Astrocyte (in vitro differentiated cells and primary cell): ENCODE measurements at regions not wholly inside any gene's neighbourhood (a gene's known extent, or its start where the extent isn't known, plus 50 kb on each side); places are given as distances from the start of the nearest gene placed in this dataset.

Experiments used
- DNase-seq: peaks from one replicate; pipeline ENCODE4 v3.0.0-alpha.2; 2010; ENCODE audit warnings: low read depth
- FAIRE-seq: peaks from 2 replicates; lab custom pipeline; 2011; peaks lifted over from hg19 to GRCh38; lab: Jason Lieb, UNC
- H2AFZ ChIP-seq: 2 replicates; pipeline ENCODE4 v1.6.0; 2012; ENCODE audit warnings: low read depth, low read length, inconsistent platforms
- H3K27ac ChIP-seq: 2 replicates; pipeline ENCODE4 v1.5.1; 2011; ENCODE audit warnings: low read depth, low read length, inconsistent platforms
- H3K27me3 ChIP-seq: 2 replicates; pipeline ENCODE4 v1.6.0; 2011; ENCODE audit warnings: low read length, inconsistent platforms; ENCODE audit not compliant: insufficient read depth
- H3K36me3 ChIP-seq: 2 replicates; pipeline ENCODE4 v1.5.1; 2011; ENCODE audit warnings: low read length, inconsistent platforms; ENCODE audit not compliant: insufficient read depth
- H3K4me1 ChIP-seq: 2 replicates; pipeline ENCODE4 v1.5.1; 2011; ENCODE audit warnings: low read length, inconsistent platforms; ENCODE audit not compliant: insufficient read depth
- H3K4me2 ChIP-seq: 2 replicates; pipeline ENCODE4 v1.6.0; 2012; ENCODE audit warnings: low read length, inconsistent platforms
- H3K4me3 ChIP-seq: 2 replicates; pipeline ENCODE4 v1.5.1; 2011; ENCODE audit warnings: low read depth, mild to moderate bottlenecking, low read length, inconsistent platforms; ENCODE audit not compliant: insufficient read depth
- H3K79me2 ChIP-seq: 2 replicates; pipeline ENCODE4 v1.6.0; 2012; ENCODE audit warnings: mild to moderate bottlenecking, low read length, inconsistent platforms; ENCODE audit not compliant: insufficient read depth
- H3K9ac ChIP-seq: 2 replicates; pipeline ENCODE4 v1.6.0; 2012; ENCODE audit warnings: mild to moderate bottlenecking, low read length, inconsistent platforms
- H3K9me3 ChIP-seq: 2 replicates; pipeline ENCODE4 v1.5.1; 2012; ENCODE audit warnings: low read depth, mild to moderate bottlenecking, low read length, inconsistent platforms; ENCODE audit not compliant: insufficient read depth
- H4K20me1 ChIP-seq: 2 replicates; pipeline ENCODE4 v1.6.0; 2012; ENCODE audit warnings: low read length, inconsistent platforms; ENCODE audit not compliant: insufficient read depth
- H3K27ac Mint-ChIP-seq: one replicate; pipeline ENCODE4 v1.8.0; 2021; ENCODE audit warnings: mild to moderate bottlenecking, mixed read lengths; ENCODE audit not compliant: unreplicated experiment
- H3K27me3 Mint-ChIP-seq: one replicate; pipeline ENCODE4 v1.8.0; 2021; ENCODE audit warnings: low read depth, mixed read lengths; ENCODE audit not compliant: unreplicated experiment
- H3K36me3 Mint-ChIP-seq: one replicate; pipeline ENCODE4 v1.8.0; 2021; ENCODE audit warnings: low read depth, mixed read lengths; ENCODE audit not compliant: unreplicated experiment
- H3K4me1 Mint-ChIP-seq: one replicate; pipeline ENCODE4 v1.8.0; 2021; ENCODE audit warnings: low read depth, mixed read lengths; ENCODE audit not compliant: unreplicated experiment
- H3K4me3 Mint-ChIP-seq: one replicate; pipeline ENCODE4 v1.8.0; 2021; ENCODE audit warnings: mild to moderate bottlenecking, moderate library complexity, mixed read lengths; ENCODE audit not compliant: unreplicated experiment
- H3K9me3 Mint-ChIP-seq: one replicate; pipeline ENCODE4 v1.8.0; 2021; ENCODE audit warnings: mild to moderate bottlenecking, mixed read lengths; ENCODE audit not compliant: unreplicated experiment
- CTCF ChIP-seq: IDR thresholded peaks from 2 replicates; pipeline ENCODE4 v1.5.1; 2011; ENCODE audit warnings: low read depth, mild to moderate bottlenecking, inconsistent platforms, low read length, moderate library complexity; ENCODE audit not compliant: insufficient read depth
- EZH2 ChIP-seq: IDR thresholded peaks from 2 replicates; pipeline ENCODE4 v1.6.1; 2012; ENCODE audit warnings: mild to moderate bottlenecking, low read length, inconsistent platforms; ENCODE audit not compliant: insufficient read depth

- Mint-ChIP-seq H3K27ac (peak overlapping the region; percentile 14), H3K4me3 (no peak overlapping the region), H3K9me3 (no peaks in the 10 kb centered on the region), H3K36me3 (no peaks in the 10 kb centered on the region), H3K4me1 (peaks cover 21% of the 10 kb centered on the region), H3K27me3 (no peaks in the 10 kb centered on the region)
- no peaks in the 10 kb centered on the region for H4K20me1 ChIP-seq
- H3K4me3 ChIP-seq: no peak overlapping the region
- H3K36me3 ChIP-seq: no peaks in the 10 kb centered on the region
- H3K27me3 ChIP-seq: peaks cover 13% of the 10 kb centered on the region
- H3K4me1 ChIP-seq: peaks cover 22% of the 10 kb centered on the region
- DNase-seq (no peak), FAIRE-seq (no peak)
- H3K27ac ChIP-seq: no peak overlapping the region
- no peak for TF ChIP-seq EZH2
- no peak for TF ChIP-seq CTCF
- H3K9me3 ChIP-seq: no peaks in the 10 kb centered on the region
- H3K79me2 ChIP-seq: no peaks in the 10 kb centered on the region
- no peak overlapping the region for H3K9ac ChIP-seq
- H3K4me2 ChIP-seq: no peak overlapping the region
- H2AFZ ChIP-seq: no peak overlapping the region
Measured at GRCh38 chr2:64211276-64211921, 67.2 kb upstream of the PELI1 start.

GRCh38 chr2:64212346-64212745 is 68.1 kb upstream of the PELI1 start:
- Histone ChIP-seq H2AFZ (no peak overlapping the region), H3K27ac (peak overlapping the region; percentile 55), H4K20me1 (no peaks in the 10 kb centered on the region), H3K36me3 (no peaks in the 10 kb centered on the region), H3K79me2 (no peaks in the 10 kb centered on the region), H3K9me3 (no peaks in the 10 kb centered on the region), H3K27me3 (peaks cover 13% of the 10 kb centered on the region), H3K4me3 (no peak overlapping the region), H3K4me2 (peak overlapping the region; percentile 38), H3K9ac (peak overlapping the region; percentile 7), H3K4me1 (peaks cover 22% of the 10 kb centered on the region)
- peaks cover 21% of the 10 kb centered on the region for H3K4me1 Mint-ChIP-seq
- no peaks in the 10 kb centered on the region for H3K27me3 Mint-ChIP-seq
- H3K4me3 Mint-ChIP-seq: no peak overlapping the region
- DNase-seq: peak; percentile 94
- H3K36me3 Mint-ChIP-seq: no peaks in the 10 kb centered on the region
- no peaks in the 10 kb centered on the region for H3K9me3 Mint-ChIP-seq
- peak overlapping the region; percentile 80 for H3K27ac Mint-ChIP-seq
- no peak for FAIRE-seq
- TF ChIP-seq EZH2 (no peak), CTCF (no peak)

- Histone ChIP-seq H3K79me2 (no peaks in the 10 kb centered on the region), H3K9me3 (no peaks in the 10 kb centered on the region), H3K36me3 (no peaks in the 10 kb centered on the region), H3K27ac (peak overlapping the region; percentile 55), H3K9ac (peak overlapping the region; percentile 7), H3K4me1 (peaks cover 22% of the 10 kb centered on the region), H3K4me3 (no peak overlapping the region), H4K20me1 (no peaks in the 10 kb centered on the region), H2AFZ (no peak overlapping the region), H3K27me3 (peaks cover 15% of the 10 kb centered on the region), H3K4me2 (peak overlapping the region; percentile 38)
- H3K9me3 Mint-ChIP-seq: no peaks in the 10 kb centered on the region
- H3K36me3 Mint-ChIP-seq: no peaks in the 10 kb centered on the region
- TF ChIP-seq EZH2: no peak
- no peak for TF ChIP-seq CTCF
- FAIRE-seq: peak; percentile 54
- no peak overlapping the region for H3K4me3 Mint-ChIP-seq
- H3K27me3 Mint-ChIP-seq: no peaks in the 10 kb centered on the region
- H3K27ac Mint-ChIP-seq: peak overlapping the region; percentile 88
- peak; percentile 97 for DNase-seq
- H3K4me1 Mint-ChIP-seq: peaks cover 21% of the 10 kb centered on the region
Measured at GRCh38 chr2:64212801-64213321, 68.6 kb upstream of the PELI1 start.
